Kidney epithelial cell (primary cell): ENCODE measurements at regions not wholly inside any gene's neighbourhood (a gene's known extent, or its start where the extent isn't known, plus 50 kb on each side); places are given as distances from the start of the nearest gene placed in this dataset.

ENCODE experiments used
- DNase-seq: peaks from one replicate; pipeline ENCODE4 v3.0.0-alpha.2; 2010; ENCODE audit warnings: low read depth
- H3K27me3 ChIP-seq: 2 replicates; pipeline ENCODE4 v1.6.0; 2011; ENCODE audit warnings: low read length; ENCODE audit not compliant: control insufficient read depth, insufficient read depth
- H3K36me3 ChIP-seq: 2 replicates; pipeline ENCODE4 v1.5.1; 2011; ENCODE audit warnings: low read length; ENCODE audit not compliant: control insufficient read depth, insufficient read depth
- H3K4me3 ChIP-seq: 2 replicates; pipeline ENCODE4 v1.5.1; 2011; ENCODE audit warnings: low read depth, mild to moderate bottlenecking, control low read depth, low read length
- CTCF ChIP-seq: IDR thresholded peaks from 2 replicates; pipeline ENCODE4 v1.5.1; 2011; ENCODE audit warnings: mild to moderate bottlenecking, moderate library complexity, low read length, control low read depth, inconsistent platforms; ENCODE audit not compliant: insufficient read depth, poor library complexity, severe bottlenecking

- no peak overlapping the region for H3K4me3 ChIP-seq
- no peaks in the 10 kb centered on the region for H3K36me3 ChIP-seq
- no peak for TF ChIP-seq CTCF
- H3K27me3 ChIP-seq = peaks cover 24% of the 10 kb centered on the region
- no peak for DNase-seq
Observed at GRCh38 chr22:49721211-49721763, 106.4 kb downstream of the BRD1 start.

GRCh38 chr22:49720279-49720959 is 107.3 kb downstream of the BRD1 start:
- Histone ChIP-seq H3K36me3 (no peaks in the 10 kb centered on the region), H3K27me3 (peaks cover 16% of the 10 kb centered on the region), H3K4me3 (no peak overlapping the region)
- no peak for DNase-seq
- TF ChIP-seq CTCF = no peak

GRCh38 chr22:49719046-49719445 is 108.6 kb downstream of the BRD1 start:
- Histone ChIP-seq H3K27me3 (peaks cover 2% of the 10 kb centered on the region), H3K4me3 (no peak overlapping the region), H3K36me3 (no peaks in the 10 kb centered on the region)
- DNase-seq = no peak
- no peak for TF ChIP-seq CTCF

- TF ChIP-seq CTCF = no peak
- H3K36me3 ChIP-seq = no peaks in the 10 kb centered on the region
- no peaks in the 10 kb centered on the region for H3K27me3 ChIP-seq
- H3K4me3 ChIP-seq = no peak overlapping the region
- no peak for DNase-seq
Observed at GRCh38 chr22:49718396-49718795, 109.3 kb downstream of the BRD1 start.

- Histone ChIP-seq H3K36me3 (no peaks in the 10 kb centered on the region), H3K27me3 (no peaks in the 10 kb centered on the region), H3K4me3 (no peak overlapping the region)
- no peak for TF ChIP-seq CTCF
- no peak for DNase-seq
Observed at GRCh38 chr22:49717322-49717919, 110.3 kb downstream of the BRD1 start.

- H3K27me3 ChIP-seq = no peaks in the 10 kb centered on the region
- TF ChIP-seq CTCF = no peak
- DNase-seq = no peak
- H3K4me3 ChIP-seq = no peak overlapping the region
- H3K36me3 ChIP-seq = no peaks in the 10 kb centered on the region
Observed at GRCh38 chr22:49716441-49716840, 111.2 kb downstream of the BRD1 start.
